ENCODE measurements at regions not wholly inside any gene's neighbourhood (a gene's known extent, or its start where the extent isn't known, plus 50 kb on each side); places are given as distances from the start of the nearest gene placed in this dataset.

- no TSS peak for BruUV-seq (replicated peaks)
- Histone ChIP-seq H3K9me3 (ENCODE audit: control insufficient read depth in 1 of 2, insufficient read depth in 1 of 2, low read depth in 1 of 2, low read length in 2 of 2) (no peaks in the 10 kb centered on the region), H3K4me3 (replicated peaks in 1 of 2; ENCODE audit: low read depth in 1 of 2, low read length in 2 of 2) (no peak overlapping the region), H3K36me3 (ENCODE audit: control insufficient read depth in 1 of 2, insufficient read depth in 2 of 2, low read length in 2 of 2) (no peaks in the 10 kb centered on the region), H3K9ac (ENCODE audit: low read length) (no peak overlapping the region), H3K4me1 (ENCODE audit: control insufficient read depth in 1 of 2, insufficient read depth in 2 of 2, low read length in 2 of 2) (no peaks in the 10 kb centered on the region), H3K27me3 (ENCODE audit: insufficient read depth, low read length) (peaks cover 3% of the 10 kb centered on the region; the same call in 1 of the 2 replicates), H3K79me2 (ENCODE audit: insufficient read depth, low read length) (no peaks in the 10 kb centered on the region), H4K20me1 (ENCODE audit: insufficient read depth) (no peaks in the 10 kb centered on the region), H3K4me2 (ENCODE audit: low read length) (no peak overlapping the region), H3K27ac (ENCODE audit: low read depth, low read length) (no peak overlapping the region), H3K9me2 (ENCODE audit: insufficient read depth) (no peaks in the 10 kb centered on the region; the same call in 1 of the 2 replicates), H2AFZ (ENCODE audit: low read depth, low read length, poor library complexity, severe bottlenecking) (no peak overlapping the region)
- intact Hi-C loops (cut with micrococcal nuclease): no loop called here
- DNase-seq (ENCODE audit: low read depth, low spot score): no peak
- RAD21 ChIA-PET (ENCODE audit: low non-redundant PET in 1 of 2, low total read pairs in 2 of 2, uncharacterized antibody in 2 of 2, unreplicated experiment in 2 of 2): no interaction called here
- no peak for ATAC-seq
- no peak for TF ChIP-seq POLR2A (IDR thresholded peaks at IDR 0.05; ENCODE audit: borderline replicate concordance, extremely low read depth, insufficient read depth, insufficient read length)
- no peak for TF ChIP-seq EGR1 (IDR thresholded peaks at IDR 0.05; ENCODE audit: low read depth)
- TF ChIP-seq EZH2phosphoT487 (IDR thresholded peaks at IDR 0.05; ENCODE audit: borderline replicate concordance): no peak
- no peak for TF ChIP-seq ATF3 (IDR thresholded peaks at IDR 0.05)
- no peak for TF ChIP-seq RAD21 (IDR thresholded peaks at IDR 0.05; ENCODE audit: low read depth)
- POLR2A ChIA-PET: no interaction called here
- CTCF ChIA-PET: no interaction called here
Observed at GRCh38 chr9:75834878-75835277, 55.6 kb upstream of the PCSK5 start.
